Liver (tissue), 3 donors: ENCODE measurements at regions not wholly inside any gene's neighbourhood (a gene's known extent, or its start where the extent isn't known, plus 50 kb on each side); places are given as distances from the start of the nearest gene placed in this dataset.

Experiments used
- CTCF ChIP-seq: fragments of 150-350 bp; IDR thresholded peaks from 2 replicates; pipeline ENCODE4 v1.5.1; 2017; ENCODE audit warnings: improper control_type of control experiment, low read depth, low read length; ENCODE audit not compliant: missing input control
- EGR1 ChIP-seq, 2 donors: IDR thresholded peaks; 2 replicates each; pipeline ENCODE4 v1.6.1; 2016 to 2018; ENCODE audit warnings: antibody characterized with exemption in 2 of 2, low read depth in 2 of 2
- HNF4G ChIP-seq: IDR thresholded peaks from 2 replicates; pipeline ENCODE4 v1.6.1; 2016; ENCODE audit warnings: antibody characterized with exemption
- RAD21 ChIP-seq, 2 donors: IDR thresholded peaks; 2 replicates each; pipeline ENCODE4 v1.6.1; 2016; ENCODE audit warnings: antibody characterized with exemption in 2 of 2, mild to moderate bottlenecking in 2 of 2
- REST ChIP-seq: IDR thresholded peaks from 2 replicates; pipeline ENCODE4 v1.6.1; 2016; ENCODE audit warnings: antibody characterized with exemption, mild to moderate bottlenecking
- donor health status: healthy.
- donor health status: healthy.

- no peak for TF ChIP-seq RAD21 (IDR thresholded peaks at IDR 0.05)
- no peak for TF ChIP-seq CTCF
- TF ChIP-seq REST, result no peak
- no peak for TF ChIP-seq HNF4G
- no peak for TF ChIP-seq EGR1 (IDR thresholded peaks at IDR 0.05; ENCODE audit: low read depth in 2 of 2)
Measured at GRCh38 chr22:27148886-27149470, 491.6 kb downstream of the MIAT start.
